Activated CD4-positive, CD25-positive, alpha-beta regulatory T cell treated with anti-CD3 and anti-CD28 coated beads, Interleukin-2, amount 50 U/mL, for 24 hours (primary cell): ENCODE measurements at regions not wholly inside any gene's neighbourhood (a gene's known extent, or its start where the extent isn't known, plus 50 kb on each side); places are given as distances from the start of the nearest gene placed in this dataset.
"Not testable (repeated sequence)": the region's sequence is repeated elsewhere in the genome, so short reads cannot be mapped to it uniquely, and the experiment has no call there.

Experiments used
- ATAC-seq, 2 donors: fragments of 150-1000 bp; cut with Tn5 transposase; one replicate each; pipeline ENCODE4 v1.10.0; 2021; ENCODE audit warnings: mild to moderate bottlenecking in 1 of 2, moderate library complexity in 1 of 2

GRCh38 chr4:72938516-72938915 lies 131.0 kb downstream of the COX18 start:
- ATAC-seq: no peak

- ATAC-seq: no peak
Measured at GRCh38 chr4:72935462-72935861, 134.1 kb downstream of the COX18 start.

- ATAC-seq: no peak
Measured at GRCh38 chr4:72933029-72933428, 136.5 kb downstream of the COX18 start.

GRCh38 chr4:72931346-72931745 lies 138.2 kb downstream of the COX18 start:
- ATAC-seq: no peak

- not testable (repeated sequence) for ATAC-seq
Measured at GRCh38 chr4:72929596-72930274, 139.8 kb downstream of the COX18 start.

GRCh38 chr4:72924814-72925213 lies 144.7 kb downstream of the COX18 start:
- no peak for ATAC-seq

GRCh38 chr4:72919937-72920336 lies 149.6 kb downstream of the COX18 start:
- ATAC-seq: no peak

- no peak for ATAC-seq
Measured at GRCh38 chr4:72919464-72919863, 150.1 kb downstream of the COX18 start.

- ATAC-seq: no peak
Measured at GRCh38 chr4:72918362-72918761, 151.2 kb downstream of the COX18 start.

- no peak for ATAC-seq
Measured at GRCh38 chr4:72911316-72911715, 158.2 kb downstream of the COX18 start.

- ATAC-seq: no peak
Measured at GRCh38 chr4:72909461-72909860, 160.1 kb downstream of the COX18 start.

GRCh38 chr4:72902354-72902753 lies 167.2 kb downstream of the COX18 start:
- no peak for ATAC-seq

- no peak for ATAC-seq
Measured at GRCh38 chr4:72901553-72901952, 168.0 kb downstream of the COX18 start.

GRCh38 chr4:72900952-72901351 lies 168.6 kb downstream of the COX18 start:
- no peak for ATAC-seq

- no peak for ATAC-seq
Measured at GRCh38 chr4:72899621-72900020, 169.9 kb downstream of the COX18 start.

GRCh38 chr4:72899214-72899613 lies 170.3 kb downstream of the COX18 start:
- ATAC-seq: no peak

- no peak for ATAC-seq
Measured at GRCh38 chr4:72896515-72896914, 173.0 kb downstream of the COX18 start.

- ATAC-seq: no peak
Measured at GRCh38 chr4:72895408-72895807, 174.1 kb downstream of the COX18 start.

- ATAC-seq: no peak
Measured at GRCh38 chr4:72893354-72894066, 176.0 kb downstream of the COX18 start.

GRCh38 chr4:72888331-72888730 lies 181.2 kb downstream of the COX18 start:
- no peak for ATAC-seq

- no peak for ATAC-seq
Measured at GRCh38 chr4:72887152-72887551, 182.4 kb downstream of the COX18 start.

GRCh38 chr4:72886602-72887001 lies 182.9 kb downstream of the COX18 start:
- ATAC-seq: no peak

- ATAC-seq: not testable (repeated sequence)
Measured at GRCh38 chr4:72884225-72884624, 185.3 kb downstream of the COX18 start.

- ATAC-seq: no peak
Measured at GRCh38 chr4:72876946-72877345, 192.6 kb downstream of the COX18 start.

- ATAC-seq: no peak
Measured at GRCh38 chr4:72875545-72875944, 194.0 kb downstream of the COX18 start.
